Smooth muscle cell (in vitro differentiated cells): ENCODE measurements at regions not wholly inside any gene's neighbourhood (a gene's known extent, or its start where the extent isn't known, plus 50 kb on each side); places are given as distances from the start of the nearest gene placed in this dataset.

Experiments used
- DNase-seq: peaks from one replicate; lab custom pipeline; 2025; ENCODE audit not compliant: unreplicated experiment; lab: John Stamatoyannopoulos, UW
- H2AFZ ChIP-seq: fragments of 200-600 bp; sonication (generic); 2 replicates; pipeline ENCODE4 v1.6.0; 2016; ENCODE audit warnings: antibody characterized with exemption, low read depth, mild to moderate bottlenecking
- H3F3A ChIP-seq: fragments of 200-600 bp; sonication (generic); 2 replicates; pipeline ENCODE4 v1.6.0; 2017; ENCODE audit warnings: antibody characterized with exemption, low read depth
- H3K27ac ChIP-seq: fragments of 200-600 bp; sonication (generic); 2 replicates; pipeline ENCODE4 v1.5.1; 2016; ENCODE audit warnings: low read depth, mild to moderate bottlenecking
- H3K27me3 ChIP-seq: fragments of 200-600 bp; sonication (generic); 2 replicates; pipeline ENCODE4 v1.6.1; 2016; ENCODE audit warnings: low read depth, mild to moderate bottlenecking
- H3K36me3 ChIP-seq: fragments of 200-600 bp; sonication (generic); 2 replicates; pipeline ENCODE4 v1.5.1; 2016; ENCODE audit warnings: low read depth
- H3K4me1 ChIP-seq: fragments of 200-600 bp; sonication (generic); 2 replicates; pipeline ENCODE4 v1.5.1; 2016; ENCODE audit warnings: low read depth
- H3K4me2 ChIP-seq: fragments of 200-600 bp; sonication (generic); 2 replicates; pipeline ENCODE4 v1.6.0; 2016; ENCODE audit warnings: mild to moderate bottlenecking
- H3K4me3 ChIP-seq: fragments of 200-600 bp; sonication (generic); 2 replicates; pipeline ENCODE4 v1.5.1; 2016; ENCODE audit warnings: mild to moderate bottlenecking
- H3K79me2 ChIP-seq: fragments of 200-600 bp; sonication (generic); 2 replicates; pipeline ENCODE4 v1.6.0; 2016; ENCODE audit warnings: low read depth, mild to moderate bottlenecking
- H3K9ac ChIP-seq: fragments of 200-600 bp; sonication (generic); 2 replicates; pipeline ENCODE4 v1.6.0; 2016; ENCODE audit warnings: low read depth
- H3K9me3 ChIP-seq: fragments of 200-600 bp; sonication (generic); replicated peaks from 2 replicates; pipeline ENCODE4 v1.5.1; 2016; ENCODE audit warnings: low read depth
- H4K20me1 ChIP-seq: fragments of 200-600 bp; sonication (generic); 2 replicates; pipeline ENCODE4 v1.6.0; 2016; ENCODE audit warnings: low read depth
- CTCF ChIP-seq: fragments of 200-600 bp; sonication (generic); IDR thresholded peaks from 2 replicates; pipeline ENCODE4 v1.5.1; 2017; ENCODE audit warnings: borderline replicate concordance, mild to moderate bottlenecking, antibody characterized with exemption; ENCODE audit not compliant: insufficient read depth, poor library complexity, severe bottlenecking
- WGBS: methylation state at CpG from one replicate; pipeline ENCODE4 v1.1.7; 2016; ENCODE audit warnings: low lambda C conversion rate; 5-methylcytosine and 5-hydroxymethylcytosine counted together

- H4K20me1 ChIP-seq, result no peaks in the 10 kb centered on the region
- no peaks in the 10 kb centered on the region for H3K27me3 ChIP-seq
- no peak for TF ChIP-seq CTCF
- no peak overlapping the region for H3K9ac ChIP-seq
- peaks cover 13% of the 10 kb centered on the region for H3K4me1 ChIP-seq
- H3K27ac ChIP-seq, result no peak overlapping the region
- H3K4me3 ChIP-seq, result no peak overlapping the region
- no peak overlapping the region for H3K4me2 ChIP-seq
- no peaks in the 10 kb centered on the region for H3K36me3 ChIP-seq
- no peak overlapping the region for H2AFZ ChIP-seq
- DNase-seq, result no peak
- H3F3A ChIP-seq, result no peaks in the 10 kb centered on the region
- no peaks in the 10 kb centered on the region for H3K79me2 ChIP-seq
- 91% methylated on average over 11 of the region's 11 CpGs for WGBS
- H3K9me3 ChIP-seq, result no peaks in the 10 kb centered on the region
Measured at GRCh38 chr20:48193627-48194425, 408.5 kb upstream of the SULF2 start.

- H3K79me2 ChIP-seq, result no peaks in the 10 kb centered on the region
- no peak overlapping the region for H3K4me2 ChIP-seq
- no peaks in the 10 kb centered on the region for H4K20me1 ChIP-seq
- H3K4me3 ChIP-seq, result no peak overlapping the region
- WGBS, result 95% methylated on average over 9 of the region's 12 CpGs
- H3K4me1 ChIP-seq, result peaks cover 19% of the 10 kb centered on the region
- H3K36me3 ChIP-seq, result no peaks in the 10 kb centered on the region
- no peaks in the 10 kb centered on the region for H3K27me3 ChIP-seq
- no peak for DNase-seq
- H3K9me3 ChIP-seq, result no peaks in the 10 kb centered on the region
- H3F3A ChIP-seq, result peaks cover 11% of the 10 kb centered on the region
- no peak overlapping the region for H3K27ac ChIP-seq
- no peak overlapping the region for H3K9ac ChIP-seq
- H2AFZ ChIP-seq, result no peak overlapping the region
- TF ChIP-seq CTCF, result no peak
Measured at GRCh38 chr20:48192109-48192508, 406.8 kb upstream of the SULF2 start.

- DNase-seq, result no peak
Measured at GRCh38 chr20:48191200-48191599, 405.9 kb upstream of the SULF2 start.

More at GRCh38 chr20:48191200-48191599, 405.9 kb upstream of the SULF2 start:
- H3K9ac ChIP-seq, result no peak overlapping the region
- no peaks in the 10 kb centered on the region for H4K20me1 ChIP-seq
- no peaks in the 10 kb centered on the region for H3K27me3 ChIP-seq
- H3K79me2 ChIP-seq, result no peaks in the 10 kb centered on the region
- H3K4me2 ChIP-seq, result peak overlapping the region; percentile 35
- no peak overlapping the region for H2AFZ ChIP-seq
- WGBS, result 52% methylated on average over 3 of the region's 3 CpGs
- H3F3A ChIP-seq, result peaks cover 15% of the 10 kb centered on the region
- H3K36me3 ChIP-seq, result no peaks in the 10 kb centered on the region
- no peak overlapping the region for H3K4me3 ChIP-seq
- no peak overlapping the region for H3K27ac ChIP-seq
- peaks cover 29% of the 10 kb centered on the region for H3K4me1 ChIP-seq
- no peaks in the 10 kb centered on the region for H3K9me3 ChIP-seq
- TF ChIP-seq CTCF, result no peak
